ENCODE measurements at regions not wholly inside any gene's neighbourhood (a gene's known extent, or its start where the extent isn't known, plus 50 kb on each side); places are given as distances from the start of the nearest gene placed in this dataset.

GRCh38 chr5:167280111-167280510, 1011.3 kb upstream of the WWC1 start:
- no peak for TF ChIP-seq CHD2 (IDR thresholded peaks at IDR 0.05; ENCODE audit: borderline replicate concordance, low read depth, low read length)
- no peak for TF ChIP-seq POLR2A (IDR thresholded peaks at IDR 0.05; ENCODE audit: low read depth, low read length)
- no peak for TF ChIP-seq SUZ12 (IDR thresholded peaks at IDR 0.05; ENCODE audit: unreplicated experiment)
- TF ChIP-seq KDM1A (IDR thresholded peaks at IDR 0.05; ENCODE audit: borderline replicate concordance) = no peak
- TF ChIP-seq CTCF (IDR thresholded peaks at IDR 0.05 in 2 of 3, conservative IDR thresholded peaks at IDR 0.05 in 1 of 3; ENCODE audit: control insufficient read depth in 2 of 3, extremely low read depth in 1 of 3, insufficient read depth in 1 of 3, low read depth in 3 of 3, low read length in 3 of 3) = no peak
- TF ChIP-seq ESRRA (IDR thresholded peaks at IDR 0.05; ENCODE audit: low read length) = no peak
- TF ChIP-seq ZNF24 (IDR thresholded peaks at IDR 0.05) = no peak
- TF ChIP-seq SP1 (IDR thresholded peaks at IDR 0.05; ENCODE audit: low read depth, low read length) = no peak
- no peak for TF ChIP-seq PBX3 (IDR thresholded peaks at IDR 0.05; ENCODE audit: insufficient replicate concordance, low read depth, low read length)
- no peak for TF ChIP-seq TAF1 (IDR thresholded peaks at IDR 0.05; ENCODE audit: borderline replicate concordance, low read depth, low read length)
- no peak for TF ChIP-seq NR2F1 (conservative IDR thresholded peaks at IDR 0.05)
- TF ChIP-seq EP300 (IDR thresholded peaks at IDR 0.05; ENCODE audit: borderline replicate concordance in 1 of 2, control insufficient read depth in 1 of 2, low read depth in 2 of 2, low read length in 2 of 2) = no peak
- no peak for TF ChIP-seq MAX (IDR thresholded peaks at IDR 0.05; ENCODE audit: low read depth, low read length)
- TF ChIP-seq CREB1 (IDR thresholded peaks at IDR 0.05; ENCODE audit: low read depth) = no peak

All from GM12878 (cell line).